ENCODE measurements at regions not wholly inside any gene's neighbourhood (a gene's known extent, or its start where the extent isn't known, plus 50 kb on each side); places are given as distances from the start of the nearest gene placed in this dataset.

- WGBS, 2 donors: 46 to 49% methylated on average over 4 of the region's 4 CpGs
- Histone ChIP-seq H3K9me3 (no peaks in the 10 kb centered on the region), H3K36me3 (ENCODE audit: low read depth, missing control alignments) (no peaks in the 10 kb centered on the region), H3K4me3 (no peak overlapping the region), H3K27ac (no peak overlapping the region), H3K4me1 (no peaks in the 10 kb centered on the region), H3K27me3 (no peaks in the 10 kb centered on the region)
- intact Hi-C loops (cut with DNase I; ENCODE audit: low total_unique reads): no loop called here
- no peak for DNase-seq
- TF ChIP-seq POLR2A (IDR thresholded peaks at IDR 0.05) (no peak), CTCF (IDR thresholded peaks at IDR 0.05) (no peak)
Observed at GRCh38 chr4:81946996-81947395, 426.8 kb downstream of the HNRNPD start.

GRCh38 chr4:81930506-81931238 is 443.1 kb downstream of the HNRNPD start:
- no peak for DNase-seq
- intact Hi-C loops (cut with DNase I; ENCODE audit: low total_unique reads): no loop called here
- Histone ChIP-seq H3K4me1 (no peaks in the 10 kb centered on the region), H3K36me3 (ENCODE audit: low read depth, missing control alignments) (no peaks in the 10 kb centered on the region), H3K27me3 (no peaks in the 10 kb centered on the region), H3K9me3 (no peaks in the 10 kb centered on the region), H3K27ac (no peak overlapping the region), H3K4me3 (no peak overlapping the region)
- 81 to 82% methylated on average over 3 of the region's 3 CpGs for WGBS, 2 donors
- no peak for TF ChIP-seq POLR2A (IDR thresholded peaks at IDR 0.05)
- TF ChIP-seq CTCF (IDR thresholded peaks at IDR 0.05): no peak

- TF ChIP-seq CTCF (IDR thresholded peaks at IDR 0.05) (no peak), POLR2A (IDR thresholded peaks at IDR 0.05) (no peak)
- no peak overlapping the region for H3K4me3 ChIP-seq
- no peaks in the 10 kb centered on the region for H3K4me1 ChIP-seq
- no peaks in the 10 kb centered on the region for H3K27me3 ChIP-seq
- no peak for DNase-seq
- 69 to 73% methylated on average over 2 of the region's 2 CpGs for WGBS, 2 donors
- intact Hi-C loops (cut with DNase I; ENCODE audit: low total_unique reads): no loop called here
- no peak overlapping the region for H3K27ac ChIP-seq
- no peaks in the 10 kb centered on the region for H3K36me3 ChIP-seq (ENCODE audit: low read depth, missing control alignments)
- H3K9me3 ChIP-seq: no peaks in the 10 kb centered on the region
Observed at GRCh38 chr4:81923140-81923539, 450.7 kb downstream of the HNRNPD start.

GRCh38 chr4:81922313-81922712 is 450.6 kb upstream of the RASGEF1B start:
- no peak overlapping the region for H3K4me3 ChIP-seq
- intact Hi-C loops (cut with DNase I; ENCODE audit: low total_unique reads): no loop called here

More at GRCh38 chr4:81922313-81922712, 450.6 kb upstream of the RASGEF1B start:
- WGBS, 2 donors: 64 to 69% methylated on average over 3 of the region's 3 CpGs
- Histone ChIP-seq H3K4me1 (no peaks in the 10 kb centered on the region), H3K27me3 (no peaks in the 10 kb centered on the region), H3K9me3 (no peaks in the 10 kb centered on the region), H3K36me3 (ENCODE audit: low read depth, missing control alignments) (no peaks in the 10 kb centered on the region), H3K27ac (no peak overlapping the region)
- no peak for DNase-seq
- TF ChIP-seq POLR2A (IDR thresholded peaks at IDR 0.05): no peak
- TF ChIP-seq CTCF (IDR thresholded peaks at IDR 0.05): no peak
